Pulmonary artery endothelial cell (primary cell): ENCODE measurements at regions not wholly inside any gene's neighbourhood (a gene's known extent, or its start where the extent isn't known, plus 50 kb on each side); places are given as distances from the start of the nearest gene placed in this dataset.
A peak's percentile ranks its signal among the peaks of the same experiment; 100 is the strongest.

ENCODE experiments used
- DNase-seq: peaks from one replicate; pipeline ENCODE4 v3.0.0-alpha.2; 2011; ENCODE audit warnings: low read depth, low spot score

- DNase-seq = no peak
Measured at GRCh38 chr7:95718577-95719410, 53.6 kb upstream of the DYNC1I1 start.

DNA sequence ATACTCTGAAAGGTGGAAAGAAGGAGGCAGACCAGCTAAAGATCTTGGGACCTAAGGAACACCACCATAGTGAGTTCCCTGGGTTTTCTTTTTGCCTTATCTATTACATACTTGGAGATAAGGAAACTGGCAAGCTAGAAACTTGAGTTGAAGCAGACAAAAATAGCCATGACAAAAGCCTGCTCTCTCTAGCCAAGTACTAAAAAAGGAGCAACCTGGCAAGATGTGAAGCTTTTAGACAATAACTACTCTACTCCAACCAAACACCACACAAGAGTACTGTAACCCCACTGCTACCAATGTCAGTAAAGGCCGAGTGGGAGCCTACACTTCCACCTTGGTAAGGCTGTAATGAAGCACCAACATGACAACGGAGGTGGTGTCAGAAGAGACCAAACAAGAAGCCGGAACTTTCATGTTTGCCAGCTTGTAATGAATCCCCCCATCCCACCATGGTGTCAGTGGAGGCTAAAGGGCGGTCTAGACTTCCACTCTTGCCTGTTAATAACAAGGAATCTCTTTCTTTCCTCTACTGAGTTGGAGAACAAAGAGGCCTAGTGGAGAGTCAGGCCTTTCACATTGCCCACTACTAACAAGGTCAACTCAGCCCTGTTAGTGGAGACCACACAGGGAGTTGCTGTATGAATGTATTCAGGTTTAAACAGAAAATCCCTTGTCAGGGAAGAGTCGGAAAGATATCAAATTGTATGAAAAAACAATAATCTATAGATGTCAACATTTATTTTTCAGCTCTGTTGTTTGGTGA lies 55.8 kb upstream of the DYNC1I1 start:
- DNase-seq = no peak

DNA sequence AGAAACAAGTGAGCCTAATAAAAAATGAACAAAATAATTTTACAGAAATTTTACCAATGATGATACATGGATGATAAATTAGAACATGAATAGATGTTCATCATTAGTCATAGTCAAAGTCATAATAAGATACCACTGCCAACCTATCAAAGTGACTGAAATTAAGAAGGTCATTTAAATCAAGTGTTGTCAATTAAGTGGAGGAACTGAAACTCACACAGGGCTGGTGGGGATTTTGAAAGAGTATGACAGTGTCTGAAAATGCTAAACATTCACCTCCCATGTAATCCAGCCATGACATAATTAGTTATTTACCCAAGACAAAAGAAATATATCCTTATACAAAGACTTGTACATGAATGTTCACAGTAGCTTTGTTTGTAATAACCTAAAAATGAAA lies 57.1 kb upstream of the DYNC1I1 start:
- no peak for DNase-seq

GRCh38 chr7:95710711-95711110 lies 61.6 kb upstream of the DYNC1I1 start:
- no peak for DNase-seq

GRCh38 chr7:95700917-95701316 lies 71.4 kb upstream of the DYNC1I1 start:
- DNase-seq = no peak

GRCh38 chr7:95694334-95694733 lies 78.0 kb upstream of the DYNC1I1 start:
- DNase-seq = no peak

GRCh38 chr7:95693551-95694333 lies 78.6 kb upstream of the DYNC1I1 start:
- no peak for DNase-seq

DNA sequence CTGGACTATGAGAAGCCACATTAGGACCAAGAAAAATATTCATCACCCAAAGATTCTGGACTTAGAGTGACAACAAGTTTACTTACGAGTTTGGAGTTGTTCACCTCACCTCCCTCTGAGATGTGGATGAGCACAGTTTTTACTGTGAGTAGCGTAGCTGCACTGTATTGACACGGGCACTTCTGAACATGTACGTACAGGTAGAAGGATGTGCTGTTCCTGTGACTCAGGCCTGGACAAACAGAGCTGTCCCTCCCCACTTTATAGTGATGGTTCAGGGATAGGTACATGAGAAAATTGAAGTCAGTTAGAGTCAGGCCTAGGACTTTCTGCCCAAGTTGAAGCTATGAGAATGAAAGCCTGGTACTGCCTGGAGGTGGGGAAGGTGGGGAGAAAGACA lies 80.9 kb upstream of the DYNC1I1 start:
- no peak for DNase-seq

- peak; percentile 7 for DNase-seq
Measured at GRCh38 chr7:95690367-95690947, 81.9 kb upstream of the DYNC1I1 start.

DNA sequence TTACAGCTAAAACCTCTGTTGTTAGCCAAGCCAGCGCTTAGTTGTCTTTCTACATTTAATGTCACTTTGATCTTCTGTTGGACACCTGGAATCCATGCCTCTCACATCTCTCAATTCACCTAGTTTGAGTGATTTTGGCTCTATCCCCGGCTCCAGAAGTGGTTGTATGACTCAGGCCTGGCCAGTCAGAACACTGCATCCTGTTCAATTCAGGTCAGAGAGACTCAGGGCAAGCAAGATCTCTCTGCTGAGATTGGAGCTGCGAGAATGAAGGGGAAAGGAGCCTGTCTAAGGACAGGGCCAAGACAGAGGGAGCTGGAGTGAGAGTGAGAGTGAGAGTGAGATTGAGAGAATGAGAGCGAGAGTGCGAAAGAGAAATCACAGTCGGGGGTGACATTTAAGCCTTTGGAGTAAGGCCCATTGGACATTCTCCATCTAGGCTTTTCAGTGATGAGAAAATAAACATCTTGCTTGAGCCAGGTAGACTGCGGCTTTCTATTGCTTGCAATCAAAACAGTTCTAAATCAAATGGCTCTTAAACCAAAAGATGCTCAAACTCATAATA lies 83.3 kb upstream of the DYNC1I1 start:
- no peak for DNase-seq

GRCh38 chr7:95687759-95688343 lies 84.5 kb upstream of the DYNC1I1 start:
- DNase-seq = no peak

DNA sequence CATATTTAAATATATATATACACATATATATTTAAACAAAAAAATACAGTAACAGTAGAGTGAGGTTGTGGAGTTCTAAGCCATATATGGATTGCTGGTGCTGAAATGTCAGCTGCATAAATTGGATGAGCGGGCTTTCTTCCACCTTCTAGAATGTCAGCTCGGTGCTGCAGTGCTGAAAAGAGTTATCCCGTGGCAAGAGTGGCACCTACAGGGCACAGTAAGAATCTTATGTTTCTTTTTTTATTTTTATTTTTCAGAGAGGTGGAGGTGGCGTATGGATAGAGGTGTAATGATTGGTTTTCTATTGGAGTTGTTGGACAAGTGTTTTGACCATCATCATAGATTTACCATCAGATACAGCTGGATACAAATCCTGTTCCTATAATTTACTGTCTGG lies 86.2 kb upstream of the DYNC1I1 start:
- DNase-seq = peak; percentile 29

- no peak for DNase-seq
Measured at GRCh38 chr7:95684505-95684904, 87.8 kb upstream of the DYNC1I1 start.

DNA sequence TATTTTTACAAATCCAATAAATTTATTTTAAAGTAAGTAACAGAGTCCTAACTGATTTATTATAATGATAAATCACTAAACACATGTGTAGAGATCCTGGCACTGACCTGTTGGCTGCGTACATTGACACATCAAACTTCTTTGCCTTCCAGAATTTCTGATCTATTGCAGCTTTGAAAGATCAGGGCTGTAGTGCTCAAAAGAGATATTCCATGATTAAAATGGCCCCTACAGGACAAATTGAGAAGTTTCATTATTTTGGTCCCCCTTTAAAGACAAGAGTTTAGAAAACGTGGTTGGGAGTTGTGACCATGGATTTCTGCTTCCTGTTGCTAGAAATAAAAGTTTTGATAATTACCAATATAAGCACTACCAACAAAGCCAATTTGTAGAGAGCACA lies 87.7 kb upstream of the PDK4 start:
- no peak for DNase-seq

- DNase-seq = no peak
Measured at GRCh38 chr7:95682913-95683312, 86.6 kb upstream of the PDK4 start.

- no peak for DNase-seq
Measured at GRCh38 chr7:95676691-95677090, 80.4 kb upstream of the PDK4 start.

DNA sequence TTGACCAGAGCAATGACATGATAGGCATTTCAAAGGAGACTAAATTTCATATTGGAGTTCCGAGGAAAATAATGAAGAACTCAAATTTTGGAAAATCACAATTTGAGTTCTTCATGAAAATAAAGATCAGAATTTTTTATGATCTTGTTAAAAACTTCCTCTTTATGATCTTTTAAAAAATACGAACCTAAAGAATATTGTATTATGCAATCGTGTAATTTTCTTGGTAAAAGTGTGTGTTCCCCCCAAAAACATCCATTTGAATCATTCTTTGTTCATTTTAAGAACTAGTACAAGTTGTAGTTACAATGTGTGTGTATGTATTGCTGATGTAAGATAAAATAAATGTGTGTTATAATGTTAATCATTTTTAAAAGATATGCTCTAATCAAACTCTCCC lies 79.3 kb upstream of the PDK4 start:
- DNase-seq = no peak

GRCh38 chr7:95675016-95675415 lies 78.7 kb upstream of the PDK4 start:
- no peak for DNase-seq

DNA sequence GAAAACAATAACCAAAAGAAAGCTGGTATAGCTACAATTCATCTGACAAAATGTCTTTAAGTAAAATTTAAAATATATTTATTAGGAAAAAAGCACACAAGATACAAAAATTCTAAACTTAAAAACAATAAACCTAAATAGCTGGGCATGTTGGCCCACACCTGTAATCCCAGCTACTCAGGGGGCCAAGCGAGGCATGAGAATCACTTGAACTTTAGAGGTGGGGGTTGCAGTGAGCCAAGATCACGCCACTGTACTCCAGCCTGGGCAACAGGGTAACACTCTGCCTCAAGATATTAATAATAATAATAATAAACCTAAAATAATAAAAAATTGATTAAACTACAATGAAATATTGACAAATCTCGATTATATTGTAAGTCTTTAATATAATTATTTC lies 77.8 kb upstream of the PDK4 start:
- DNase-seq = no peak

- no peak for DNase-seq
Measured at GRCh38 chr7:95672434-95672833, 76.1 kb upstream of the PDK4 start.

GRCh38 chr7:95669513-95669912 lies 73.2 kb upstream of the PDK4 start:
- no peak for DNase-seq
